K562 (cell line): ENCODE measurements at regions not wholly inside any gene's neighbourhood (a gene's known extent, or its start where the extent isn't known, plus 50 kb on each side); places are given as distances from the start of the nearest gene placed in this dataset.
"Not testable (repeated sequence)": the region's sequence is repeated elsewhere in the genome, so short reads cannot be mapped to it uniquely, and the experiment has no call there.

ENCODE experiments used
- ATAC-seq: fragments of 200-7000 bp; cut with Tn5 transposase; 3 replicates; pipeline ENCODE4 v1.9.1; 2020; ENCODE audit warnings: moderate library complexity
- BruUV-seq: library from RNA; stranded (reverse); fragments of 400-500 nt; replicated peaks from 2 replicates; lab custom pipeline; 2021; lab: Mats Ljungman, UMichigan
- CTCF ChIA-PET: fragments of 300-600 bp; formaldehyde crosslinking; extraction: SDS; loops from one replicate; lab custom pipeline; 2021; ENCODE audit warnings: low intra/inter-chr PET ratio; lab: Yijun Ruan, JAX
- POLR2A ChIA-PET: fragments of 300-600, 350-650 bp; sonication (Branson Sonifier 250); formaldehyde crosslinking; extraction: SDS; loops from one replicate; lab custom pipeline; 2021; ENCODE audit warnings: antibody characterized with exemption, inconsistent platforms; lab: Yijun Ruan, JAX
- DNase-seq, 4 experiments: peaks; one replicate each; pipeline versions ENCODE4 v3.0.0 to v3.0.0-alpha.2; 2011 to 2018; ENCODE audit warnings: low spot score in 3 of 4, mixed read lengths in 3 of 4; ENCODE audit errors: extremely low read depth in 1 of 4
- FAIRE-seq: peaks from 2 replicates; lab custom pipeline; 2011; peaks lifted over from hg19 to GRCh38; lab: Jason Lieb, UNC
- H2AFZ ChIP-seq: 2 replicates; pipeline ENCODE4 v1.6.0; 2011; ENCODE audit warnings: low read depth, low read length, control low read depth, inconsistent platforms
- H3K27ac ChIP-seq: fragments of 200-600 bp; 3 replicates; pipeline ENCODE4 v1.8.0; 2011; ENCODE audit warnings: low read depth, mild to moderate bottlenecking, control low read depth, inconsistent platforms, low read length, moderate library complexity, mixed read lengths; ENCODE audit errors: extremely low read depth
- H3K27me3 ChIP-seq, 2 experiments: fragments of 300-600 bp in 1 of 2; 2 replicates in 1 of 2; 3 replicates in 1 of 2; pipeline versions ENCODE4 v1.6.0 to v1.8.0; 2011; ENCODE audit warnings: inconsistent platforms in 2 of 2, low read length in 2 of 2, mild to moderate bottlenecking in 1 of 2, mixed read lengths in 1 of 2, moderate library complexity in 1 of 2; ENCODE audit not compliant: control insufficient read depth in 2 of 2, insufficient read depth in 2 of 2
- H3K36me3 ChIP-seq: fragments of 300-600 bp; 3 replicates; pipeline ENCODE4 v1.8.0; 2011; ENCODE audit warnings: mild to moderate bottlenecking, low read length, inconsistent platforms; ENCODE audit not compliant: control insufficient read depth, insufficient read depth
- H3K4me1 ChIP-seq, 2 experiments: fragments of 200-600 bp in 1 of 2; replicated peaks in 1 of 2; 2 replicates in 1 of 2; 3 replicates in 1 of 2; pipeline versions ENCODE4 v1.5.1 to v1.8.0; 2011; ENCODE audit warnings: inconsistent platforms in 2 of 2, low read length in 2 of 2, mild to moderate bottlenecking in 1 of 2, mixed read lengths in 1 of 2, moderate library complexity in 1 of 2; ENCODE audit not compliant: control insufficient read depth in 2 of 2, insufficient read depth in 2 of 2
- H3K4me2 ChIP-seq: 2 replicates; pipeline ENCODE4 v1.6.1; 2011; ENCODE audit warnings: low read length, control low read depth, inconsistent platforms, mixed read lengths; ENCODE audit not compliant: insufficient read depth
- H3K4me3 ChIP-seq: fragments of 200-600 bp; sonication (generic), shearing (Covaris generic); 2 replicates; pipeline ENCODE4 v1.5.1; 2016; ENCODE audit warnings: control low read depth, inconsistent platforms
- H3K79me2 ChIP-seq: fragments of 200-600 bp; 3 replicates; pipeline ENCODE4 v1.8.0; 2011; ENCODE audit warnings: low read length, inconsistent platforms; ENCODE audit not compliant: control insufficient read depth, insufficient read depth
- H3K9ac ChIP-seq, 2 experiments: 2 replicates each; pipeline versions ENCODE4 v1.6.0 to v1.6.1; 2011; ENCODE audit warnings: low read depth in 2 of 2, low read length in 2 of 2, control low read depth in 1 of 2, inconsistent platforms in 1 of 2, mild to moderate bottlenecking in 1 of 2, mixed read lengths in 1 of 2; ENCODE audit not compliant: insufficient read depth in 1 of 2
- H3K9me1 ChIP-seq: one replicate; pipeline ENCODE4 v1.6.0; 2011; ENCODE audit warnings: inconsistent platforms, mild to moderate bottlenecking, low read length, moderate library complexity; ENCODE audit not compliant: control insufficient read depth, insufficient read depth
- H3K9me3 ChIP-seq: replicated peaks from 2 replicates; pipeline ENCODE4 v1.5.1; 2011; ENCODE audit warnings: low read depth, low read length, inconsistent platforms; ENCODE audit not compliant: control insufficient read depth, insufficient read depth
- H4K20me1 ChIP-seq: replicated peaks from 2 replicates; pipeline ENCODE4 v1.6.1; 2011; ENCODE audit warnings: low read length, inconsistent platforms, mixed read lengths; ENCODE audit not compliant: control insufficient read depth, insufficient read depth
- WGBS: fragments of 100-300 bp; shearing (Covaris generic); methylation state at CpG from one replicate; pipeline ENCODE4 v1.1.6; 2016; ENCODE audit warnings: low coverage, mixed read lengths; ENCODE audit not compliant: insufficient coverage; ENCODE audit errors: missing lambda C conversion rate; 5-methylcytosine and 5-hydroxymethylcytosine counted together
- in situ Hi-C: fragments of 300-500 bp; cut with MboI; formaldehyde crosslinking; loops from 4 replicates; pipeline ENCODE4 v1.15.0; 2018; ENCODE audit warnings: inconsistent platforms, mixed read lengths
- intact Hi-C: fragments of 100-400 bp; cut with micrococcal nuclease; formaldehyde crosslinking; loops from 2 replicates; pipeline ENCODE4 v1.14.2; 2022

DNA sequence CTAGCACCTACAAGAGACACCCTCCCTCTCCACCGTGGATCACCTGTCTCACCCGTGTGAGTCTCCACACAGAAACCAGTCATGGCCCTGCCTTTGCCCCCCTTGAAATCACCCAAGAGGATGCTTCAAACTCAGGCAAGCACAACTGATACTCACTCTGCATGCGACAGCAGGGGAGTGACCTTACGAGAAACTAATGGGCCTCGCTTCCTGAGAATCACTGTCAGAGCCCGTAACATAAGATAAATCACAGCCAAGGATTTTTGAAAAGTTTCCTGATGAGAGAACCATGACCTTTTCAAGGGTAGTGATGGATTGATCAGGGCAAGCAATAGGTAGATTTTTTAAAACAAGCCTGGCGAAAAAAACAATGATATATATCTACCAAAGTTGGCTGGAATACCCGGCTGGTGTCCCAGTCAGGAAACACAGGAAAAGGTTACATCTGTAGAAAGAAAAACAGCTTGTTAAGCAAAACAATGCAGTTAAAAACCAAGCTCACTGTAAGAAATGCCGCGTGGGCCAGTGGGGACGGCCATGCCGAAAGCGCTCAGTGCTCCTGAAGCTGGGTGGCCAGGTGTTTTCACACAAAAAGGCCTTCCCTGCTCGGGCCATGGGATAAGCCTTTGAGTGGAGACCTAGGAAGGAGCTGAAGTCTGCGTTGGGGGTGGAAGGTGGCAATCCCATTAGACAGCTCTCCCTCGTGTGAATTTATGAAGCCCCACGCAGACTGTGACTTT is 388.6 kb upstream of the FRG1 start:
- H3K4me1 ChIP-seq, DNase-seq, H3K27me3 ChIP-seq, H3K79me2 ChIP-seq, H3K9ac ChIP-seq, H3K9me3 ChIP-seq, H3K9me1 ChIP-seq, ATAC-seq, intact Hi-C loops, H4K20me1 ChIP-seq, CTCF ChIA-PET, H3K27ac ChIP-seq, BruUV-seq, POLR2A ChIA-PET, H3K36me3 ChIP-seq, H3K4me3 ChIP-seq, H2AFZ ChIP-seq, in situ Hi-C loops, H3K4me2 ChIP-seq, FAIRE-seq: not testable (repeated sequence)
- WGBS = under 1% methylated on average over 17 of the region's 17 CpGs

DNA sequence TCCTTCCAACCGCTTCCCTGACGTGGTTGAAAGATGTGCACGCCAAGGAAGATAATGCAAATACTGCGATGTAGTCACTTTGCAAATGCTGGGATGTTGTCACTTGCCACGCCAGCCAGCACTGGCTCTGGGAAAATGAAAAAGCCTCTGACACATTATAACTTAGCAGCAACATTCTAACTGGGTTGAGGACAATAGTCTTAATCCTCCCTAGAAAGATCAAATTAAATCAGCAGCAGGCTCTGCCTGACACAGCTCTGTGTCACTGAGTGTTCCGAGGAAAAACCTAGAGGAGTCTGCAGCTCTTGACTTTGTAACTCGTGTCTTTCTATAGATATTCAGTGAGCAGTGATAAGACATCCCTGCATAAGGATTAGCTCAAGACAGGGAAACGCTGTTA is 380.1 kb upstream of the FRG1 start:
- DNase-seq, H3K27ac ChIP-seq, H3K36me3 ChIP-seq, POLR2A ChIA-PET, H3K4me3 ChIP-seq, H3K9me1 ChIP-seq, BruUV-seq, H4K20me1 ChIP-seq, in situ Hi-C loops, H3K4me1 ChIP-seq, H3K9me3 ChIP-seq, H3K9ac ChIP-seq, H3K79me2 ChIP-seq, CTCF ChIA-PET, H3K4me2 ChIP-seq, H3K27me3 ChIP-seq, FAIRE-seq, H2AFZ ChIP-seq, ATAC-seq, intact Hi-C loops: not testable (repeated sequence)
- WGBS = 2% methylated on average over 7 of the region's 8 CpGs

DNA sequence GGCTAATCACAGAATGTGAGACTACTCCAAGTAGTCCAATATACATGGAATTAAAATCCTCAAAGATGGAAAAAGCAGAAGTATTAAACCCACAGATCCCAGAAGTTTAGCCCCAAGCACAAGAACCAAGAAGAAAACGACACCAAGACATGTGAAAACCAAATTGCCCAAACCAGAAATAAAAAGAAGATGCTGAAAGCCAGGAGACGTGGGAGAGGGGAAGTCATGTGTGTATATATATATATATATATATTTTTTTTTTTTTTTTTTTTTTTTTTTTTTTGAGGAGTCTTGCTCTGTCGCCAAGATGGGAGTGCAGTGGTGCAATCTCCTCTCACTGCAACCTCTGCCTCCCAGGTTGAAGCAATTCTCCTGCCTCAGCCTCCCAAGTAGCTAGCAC is 376.9 kb upstream of the FRG1 start:
- H3K4me3 ChIP-seq, BruUV-seq, CTCF ChIA-PET, H3K9me1 ChIP-seq, H3K4me2 ChIP-seq, POLR2A ChIA-PET, FAIRE-seq, H2AFZ ChIP-seq, H3K79me2 ChIP-seq, H3K27ac ChIP-seq, DNase-seq, H3K9me3 ChIP-seq, H3K27me3 ChIP-seq, H4K20me1 ChIP-seq, in situ Hi-C loops, H3K36me3 ChIP-seq, H3K4me1 ChIP-seq, intact Hi-C loops, ATAC-seq, H3K9ac ChIP-seq: not testable (repeated sequence)
- WGBS = 40% methylated on average over 1 of the region's 3 CpGs

DNA sequence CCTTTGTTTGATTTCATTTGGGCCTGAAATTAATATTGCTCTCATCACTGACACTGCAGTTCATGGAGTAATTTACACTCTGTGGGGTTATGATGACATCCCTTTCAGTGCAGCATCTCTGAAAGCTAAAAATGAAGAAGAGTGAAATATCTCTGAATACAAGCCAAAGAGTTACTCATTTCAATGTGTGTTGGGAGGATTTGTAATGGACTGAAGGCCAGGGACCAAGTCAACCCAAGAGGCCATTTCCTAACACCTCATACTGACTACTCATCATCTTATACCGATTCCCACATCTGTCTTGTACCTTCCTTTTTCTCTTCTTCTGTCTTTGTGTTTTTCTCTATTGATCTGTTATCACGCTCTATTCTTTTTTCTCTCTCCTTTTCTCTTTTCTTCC is 374.4 kb upstream of the FRG1 start:
- in situ Hi-C loops, H3K4me1 ChIP-seq, FAIRE-seq, H3K79me2 ChIP-seq, H4K20me1 ChIP-seq, H3K4me2 ChIP-seq, CTCF ChIA-PET, DNase-seq, H3K4me3 ChIP-seq, H3K9me3 ChIP-seq, ATAC-seq, H3K27me3 ChIP-seq, intact Hi-C loops, H3K9ac ChIP-seq, H3K36me3 ChIP-seq, H3K27ac ChIP-seq, BruUV-seq, H3K9me1 ChIP-seq, H2AFZ ChIP-seq, POLR2A ChIA-PET: not testable (repeated sequence)
- 0% methylated on average over 1 of the region's 2 CpGs for WGBS
